HepG2 (cell line): ENCODE measurements at regions not wholly inside any gene's neighbourhood (a gene's known extent, or its start where the extent isn't known, plus 50 kb on each side); places are given as distances from the start of the nearest gene placed in this dataset.

Source experiments
- ATAC-seq: fragments of 200-7000 bp; cut with Tn5 transposase; 3 replicates; pipeline ENCODE4 v1.9.1; 2020; ENCODE audit warnings: mild to moderate bottlenecking, moderate library complexity
- BruUV-seq: library from RNA; stranded (reverse); fragments of 400-500 nt; replicated peaks from 2 replicates; lab custom pipeline; 2021; lab: Mats Ljungman, UMichigan
- CTCF ChIA-PET: fragments of 300-600 bp; formaldehyde crosslinking; extraction: SDS; loops from one replicate; lab custom pipeline; 2021; ENCODE audit warnings: low total read pairs, inconsistent platforms, low intra/inter-chr PET ratio; lab: Yijun Ruan, JAX
- POLR2A ChIA-PET: fragments of 350-600 bp; sonication (Branson Sonifier 250); formaldehyde crosslinking; loops from one replicate; lab custom pipeline; 2020; ENCODE audit warnings: antibody characterized with exemption, inconsistent platforms; lab: Yijun Ruan, JAX
- DNase-seq: peaks from one replicate; pipeline ENCODE4 v3.0.0-alpha.2; 2015; ENCODE audit warnings: low spot score
- FAIRE-seq: peaks from 3 replicates; lab custom pipeline; 2011; peaks lifted over from hg19 to GRCh38; lab: Jason Lieb, UNC
- H2AFZ ChIP-seq: one replicate; pipeline ENCODE4 v1.6.1; 2011; ENCODE audit warnings: low read length, inconsistent platforms
- H3K27ac ChIP-seq: fragments of 300-600 bp; 3 replicates; pipeline ENCODE4 v1.8.0; 2011; ENCODE audit warnings: mixed run types, mild to moderate bottlenecking, mixed read lengths, low read length, inconsistent platforms; ENCODE audit not compliant: insufficient read depth; ENCODE audit errors: extremely low read length
- H3K27me3 ChIP-seq, 2 experiments: fragments of 200-600 bp in 1 of 2; 2 replicates in 1 of 2; 3 replicates in 1 of 2; pipeline versions ENCODE4 v1.6.0 to v1.8.0; 2011; ENCODE audit warnings: low read length in 2 of 2, mild to moderate bottlenecking in 2 of 2, moderate library complexity in 2 of 2, inconsistent platforms in 1 of 2; ENCODE audit not compliant: insufficient read depth in 2 of 2, control insufficient read depth in 1 of 2
- H3K36me3 ChIP-seq, 2 experiments: fragments of 200-600 bp in 1 of 2; replicated peaks in 1 of 2; 2 replicates in 1 of 2; 3 replicates in 1 of 2; pipeline versions ENCODE4 v1.5.1 to v1.8.0; 2011; ENCODE audit warnings: low read length in 2 of 2, inconsistent platforms in 1 of 2; ENCODE audit not compliant: insufficient read depth in 2 of 2, control insufficient read depth in 1 of 2
- H3K4me1 ChIP-seq: 2 replicates; pipeline ENCODE4 v1.5.1; 2012; ENCODE audit warnings: low read length, inconsistent platforms; ENCODE audit not compliant: insufficient read depth
- H3K4me2 ChIP-seq: 2 replicates; pipeline ENCODE4 v1.6.0; 2011; ENCODE audit warnings: low read depth, low read length, inconsistent platforms
- H3K4me3 ChIP-seq, 3 experiments: fragments of 200-600 bp in 1 of 3; sonication (generic), shearing (Covaris generic) in 1 of 3; replicated peaks in 1 of 3; 2 replicates each; pipeline ENCODE4 v1.5.1; 2011 to 2016; ENCODE audit warnings: low read length in 3 of 3, inconsistent platforms in 2 of 3, low read depth in 2 of 3, mild to moderate bottlenecking in 2 of 3, control low read depth in 1 of 3, mixed read lengths in 1 of 3; ENCODE audit not compliant: insufficient read depth in 1 of 3
- H3K79me2 ChIP-seq: one replicate; pipeline ENCODE4 v1.6.1; 2011; ENCODE audit warnings: low read length, inconsistent platforms; ENCODE audit not compliant: insufficient read depth
- H3K9ac ChIP-seq: 2 replicates; pipeline ENCODE4 v1.6.0; 2011; ENCODE audit warnings: mild to moderate bottlenecking, low read depth, low read length, inconsistent platforms; ENCODE audit not compliant: insufficient read depth
- H3K9me3 ChIP-seq: 2 replicates; pipeline ENCODE4 v1.5.1; 2012; ENCODE audit warnings: mild to moderate bottlenecking, low read length
- H4K20me1 ChIP-seq: 2 replicates; pipeline ENCODE4 v1.6.0; 2011; ENCODE audit warnings: inconsistent platforms, mild to moderate bottlenecking, low read length, moderate library complexity; ENCODE audit not compliant: insufficient read depth
- GPN1 ChIP-seq: sonication (generic); formaldehyde crosslinking; IDR thresholded peaks from 2 replicates; pipeline ENCODE4 v1.5.1; 2020; ENCODE audit warnings: missing genetic modification reagents, borderline replicate concordance
- IRF2 ChIP-seq: IDR thresholded peaks from 2 replicates; pipeline ENCODE4 v1.6.1; 2018; ENCODE audit warnings: missing genetic modification reagents, missing compliant biosample characterization
- MEIS1 ChIP-seq: sonication (generic); formaldehyde crosslinking; IDR thresholded peaks from 2 replicates; pipeline ENCODE4 v1.9.0; 2021; ENCODE audit warnings: mild to moderate bottlenecking, missing genetic modification reagents, moderate library complexity, borderline replicate concordance
- NCOA1 ChIP-seq: sonication (generic); formaldehyde crosslinking; IDR thresholded peaks from 2 replicates; pipeline ENCODE4 v1.9.0; 2021; ENCODE audit warnings: missing genetic modification reagents
- NFE2L1 ChIP-seq: sonication (generic); formaldehyde crosslinking; IDR thresholded peaks from 2 replicates; pipeline ENCODE4 v1.4.0; 2020; ENCODE audit warnings: missing genetic modification reagents, mild to moderate bottlenecking, borderline replicate concordance
- ZBTB42 ChIP-seq: sonication (generic); formaldehyde crosslinking; IDR thresholded peaks from 2 replicates; pipeline ENCODE4 v1.5.0; 2020; ENCODE audit warnings: mild to moderate bottlenecking, missing genetic modification reagents
- ZFY ChIP-seq: sonication (generic); formaldehyde crosslinking; IDR thresholded peaks from 2 replicates; pipeline ENCODE4 v1.4.0; 2020; ENCODE audit warnings: missing genetic modification reagents
- ZNF225 ChIP-seq: sonication (generic); formaldehyde crosslinking; IDR thresholded peaks from 2 replicates; pipeline ENCODE4 v1.4.0; 2020; ENCODE audit warnings: mild to moderate bottlenecking, missing genetic modification reagents
- ZNF567 ChIP-seq: sonication (generic); formaldehyde crosslinking; IDR thresholded peaks from 2 replicates; pipeline ENCODE4 v1.8.1; 2023; ENCODE audit warnings: mild to moderate bottlenecking, missing genetic modification reagents, borderline replicate concordance
- WGBS: methylation state at CpG from one replicate; pipeline ENCODE4 v1.1.6; 2017; ENCODE audit warnings: low lambda C conversion rate; 5-methylcytosine and 5-hydroxymethylcytosine counted together
- in situ Hi-C: cut with HindIII; loops from 2 replicates; pipeline ENCODE4 v1.10.0; 2017; ENCODE audit warnings: low pct_unique_long_range_greater_than_20kb; ENCODE audit not compliant: extremely low pct_ligation_motif_present
- intact Hi-C: fragments of 100-400 bp; cut with micrococcal nuclease; formaldehyde crosslinking; loops from one replicate; pipeline ENCODE4 v1.10.0; 2022; ENCODE audit not compliant: unreplicated experiment
- TF ChIP-seq, protein P1 (sequence below): sonication (generic); formaldehyde crosslinking; IDR thresholded peaks from 2 replicates; pipeline ENCODE4 v1.4.0; 2020; ENCODE audit warnings: mild to moderate bottlenecking, missing genetic modification reagents
- TF ChIP-seq, protein P2 (sequence below): sonication (generic); formaldehyde crosslinking; IDR thresholded peaks from 2 replicates; pipeline ENCODE4 v1.4.0; 2020; ENCODE audit warnings: missing genetic modification reagents
- TF ChIP-seq, protein P3 (sequence below): sonication (generic); formaldehyde crosslinking; IDR thresholded peaks from 2 replicates; pipeline ENCODE4 v1.5.0; 2020; ENCODE audit warnings: missing genetic modification reagents

GRCh38 chr10:52474265-52474664 lies 160.2 kb downstream of the DKK1 start (continued):
- no peak for TF ChIP-seq ZFY
- TF ChIP-seq, protein P1, sequence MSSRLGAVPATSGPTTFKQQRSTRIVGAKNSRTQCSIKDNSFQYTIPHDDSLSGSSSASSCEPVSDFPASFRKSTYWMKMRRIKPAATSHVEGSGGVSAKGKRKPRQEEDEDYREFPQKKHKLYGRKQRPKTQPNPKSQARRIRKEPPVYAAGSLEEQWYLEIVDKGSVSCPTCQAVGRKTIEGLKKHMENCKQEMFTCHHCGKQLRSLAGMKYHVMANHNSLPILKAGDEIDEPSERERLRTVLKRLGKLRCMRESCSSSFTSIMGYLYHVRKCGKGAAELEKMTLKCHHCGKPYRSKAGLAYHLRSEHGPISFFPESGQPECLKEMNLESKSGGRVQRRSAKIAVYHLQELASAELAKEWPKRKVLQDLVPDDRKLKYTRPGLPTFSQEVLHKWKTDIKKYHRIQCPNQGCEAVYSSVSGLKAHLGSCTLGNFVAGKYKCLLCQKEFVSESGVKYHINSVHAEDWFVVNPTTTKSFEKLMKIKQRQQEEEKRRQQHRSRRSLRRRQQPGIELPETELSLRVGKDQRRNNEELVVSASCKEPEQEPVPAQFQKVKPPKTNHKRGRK (CRISPR knock-in tag), result no peak
- TF ChIP-seq NFE2L1 (CRISPR knock-in tag), result no peak
- no peak for TF ChIP-seq ZNF225 (CRISPR knock-in tag)
- TF ChIP-seq, protein P2, sequence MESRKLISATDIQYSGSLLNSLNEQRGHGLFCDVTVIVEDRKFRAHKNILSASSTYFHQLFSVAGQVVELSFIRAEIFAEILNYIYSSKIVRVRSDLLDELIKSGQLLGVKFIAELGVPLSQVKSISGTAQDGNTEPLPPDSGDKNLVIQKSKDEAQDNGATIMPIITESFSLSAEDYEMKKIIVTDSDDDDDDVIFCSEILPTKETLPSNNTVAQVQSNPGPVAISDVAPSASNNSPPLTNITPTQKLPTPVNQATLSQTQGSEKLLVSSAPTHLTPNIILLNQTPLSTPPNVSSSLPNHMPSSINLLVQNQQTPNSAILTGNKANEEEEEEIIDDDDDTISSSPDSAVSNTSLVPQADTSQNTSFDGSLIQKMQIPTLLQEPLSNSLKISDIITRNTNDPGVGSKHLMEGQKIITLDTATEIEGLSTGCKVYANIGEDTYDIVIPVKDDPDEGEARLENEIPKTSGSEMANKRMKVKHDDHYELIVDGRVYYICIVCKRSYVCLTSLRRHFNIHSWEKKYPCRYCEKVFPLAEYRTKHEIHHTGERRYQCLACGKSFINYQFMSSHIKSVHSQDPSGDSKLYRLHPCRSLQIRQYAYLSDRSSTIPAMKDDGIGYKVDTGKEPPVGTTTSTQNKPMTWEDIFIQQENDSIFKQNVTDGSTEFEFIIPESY (CRISPR knock-in tag), result no peak
- TF ChIP-seq ZNF567 (CRISPR knock-in tag), result no peak
- TF ChIP-seq ZBTB42 (CRISPR knock-in tag), result no peak

- no TSS peak for BruUV-seq
- DNase-seq (no peak), FAIRE-seq (no peak), ATAC-seq (no peak)
- in situ Hi-C loops (no loop called here), intact Hi-C loops (no loop called here)
- Histone ChIP-seq H4K20me1 (no peaks in the 10 kb centered on the region), H2AFZ (no peak overlapping the region), H3K9me3 (no peaks in the 10 kb centered on the region), H3K4me3 (no peak overlapping the region), H3K4me2 (no peak overlapping the region), H3K4me1 (peaks cover 7% of the 10 kb centered on the region), H3K79me2 (no peaks in the 10 kb centered on the region), H3K27me3 (no peaks in the 10 kb centered on the region), H3K9ac (no peak overlapping the region), H3K27ac (no peak overlapping the region), H3K36me3 (no peaks in the 10 kb centered on the region)
- no peak for TF ChIP-seq NCOA1
- TF ChIP-seq, protein P3, sequence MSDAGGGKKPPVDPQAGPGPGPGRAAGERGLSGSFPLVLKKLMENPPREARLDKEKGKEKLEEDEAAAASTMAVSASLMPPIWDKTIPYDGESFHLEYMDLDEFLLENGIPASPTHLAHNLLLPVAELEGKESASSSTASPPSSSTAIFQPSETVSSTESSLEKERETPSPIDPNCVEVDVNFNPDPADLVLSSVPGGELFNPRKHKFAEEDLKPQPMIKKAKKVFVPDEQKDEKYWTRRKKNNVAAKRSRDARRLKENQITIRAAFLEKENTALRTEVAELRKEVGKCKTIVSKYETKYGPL (CRISPR knock-in tag), result no peak
- TF ChIP-seq IRF2, result no peak
- no peak for TF ChIP-seq GPN1 (CRISPR knock-in tag)
- TF ChIP-seq MEIS1, result no peak
- 78% methylated on average over 4 of the region's 4 CpGs for WGBS
- POLR2A ChIA-PET, result interaction anchor here (0.6 kb wide), 1 partner anchor 164 kb away, joined by 3 read pairs; no protein-coding TSS in a partner anchor
- CTCF ChIA-PET, result no interaction called here
Observed at GRCh38 chr10:52477305-52477704, 163.2 kb downstream of the DKK1 start.
